IMR-90 (cell line): ENCODE measurements at regions not wholly inside any gene's neighbourhood (a gene's known extent, or its start where the extent isn't known, plus 50 kb on each side); places are given as distances from the start of the nearest gene placed in this dataset.

Source experiments
- ATAC-seq: fragments of 200-7000 bp; cut with Tn5 transposase; 2 replicates; pipeline ENCODE4 v1.9.1; 2020; ENCODE audit warnings: low read depth, mild to moderate bottlenecking, moderate library complexity
- BruUV-seq: library from RNA; stranded (reverse); fragments of 400-500 nt; replicated peaks from 2 replicates; lab custom pipeline; 2021; lab: Mats Ljungman, UMichigan
- CTCF ChIA-PET: fragments of 300-600 bp; formaldehyde crosslinking; extraction: SDS; loops from one replicate; lab custom pipeline; 2021; ENCODE audit warnings: antibody characterized with exemption; lab: Yijun Ruan, JAX
- POLR2A ChIA-PET: fragments of 300-600 bp; sonication (Branson Sonifier 250); formaldehyde crosslinking; loops from one replicate; lab custom pipeline; 2022; ENCODE audit warnings: antibody characterized with exemption; ENCODE audit not compliant: unreplicated experiment; lab: Charles Lee
- DNase-seq: peaks from one replicate; pipeline ENCODE4 v3.0.0; 2013
- H2AFZ ChIP-seq: replicated peaks from 2 replicates; pipeline ENCODE3; 2013; ENCODE audit warnings: low read length, mild to moderate bottlenecking; ENCODE audit not compliant: poor library complexity
- H2AK5ac ChIP-seq: 2 replicates; pipeline ENCODE4 v1.6.1; 2013; ENCODE audit warnings: low read depth, low read length, inconsistent platforms
- H2AK9ac ChIP-seq: replicated peaks from 2 replicates; pipeline ENCODE3; 2013; ENCODE audit warnings: mild to moderate bottlenecking, low read depth, low read length, moderate library complexity; ENCODE audit not compliant: poor library complexity
- H2BK120ac ChIP-seq: 2 replicates; pipeline ENCODE4 v1.6.1; 2013; ENCODE audit warnings: low read depth, low read length, inconsistent platforms
- H2BK15ac ChIP-seq: 3 replicates; pipeline ENCODE4 v1.6.1; 2013; ENCODE audit warnings: low read depth, low read length, inconsistent platforms
- H2BK20ac ChIP-seq: 2 replicates; pipeline ENCODE4 v1.6.1; 2013; ENCODE audit warnings: low read depth, mild to moderate bottlenecking, inconsistent platforms, low read length, moderate library complexity
- H2BK5ac ChIP-seq: 2 replicates; pipeline ENCODE4 v1.6.1; 2013; ENCODE audit warnings: mild to moderate bottlenecking, low read depth, low read length, inconsistent platforms; ENCODE audit not compliant: poor library complexity, severe bottlenecking
- H3K14ac ChIP-seq: replicated peaks from 2 replicates; pipeline ENCODE4 v1.6.1; 2013; ENCODE audit warnings: low read depth, low read length, inconsistent platforms
- H3K18ac ChIP-seq: 2 replicates; pipeline ENCODE4 v1.6.1; 2013; ENCODE audit warnings: low read depth, low read length, control low read depth
- H3K23ac ChIP-seq: 2 replicates; pipeline ENCODE4 v1.6.1; 2013; ENCODE audit warnings: low read depth, low read length, inconsistent platforms
- H3K27ac ChIP-seq: 2 replicates; pipeline ENCODE4 v1.5.1; 2013; ENCODE audit warnings: mild to moderate bottlenecking, control low read depth, low read length; ENCODE audit not compliant: insufficient read depth
- H3K27me3 ChIP-seq: 2 replicates; pipeline ENCODE4 v1.6.1; 2013; ENCODE audit warnings: low read length; ENCODE audit not compliant: control insufficient read depth, insufficient read depth
- H3K36me3 ChIP-seq: 2 replicates; pipeline ENCODE4 v1.6.1; 2013; ENCODE audit warnings: low read length, mixed read lengths; ENCODE audit not compliant: control insufficient read depth, insufficient read depth
- H3K4ac ChIP-seq: 2 replicates; pipeline ENCODE4 v1.6.1; 2013; ENCODE audit warnings: low read depth, low read length, inconsistent platforms
- H3K4me1 ChIP-seq: 2 replicates; pipeline ENCODE4 v1.6.1; 2013; ENCODE audit warnings: low read length, mixed read lengths; ENCODE audit not compliant: control insufficient read depth, insufficient read depth
- H3K4me2 ChIP-seq: 2 replicates; pipeline ENCODE4 v1.6.1; 2013; ENCODE audit warnings: low read depth, mild to moderate bottlenecking, control low read depth, low read length, moderate library complexity
- H3K4me3 ChIP-seq: 2 replicates; pipeline ENCODE4 v1.5.1; 2013; ENCODE audit warnings: low read depth, mild to moderate bottlenecking, control low read depth, low read length, moderate library complexity; ENCODE audit not compliant: insufficient read depth
- H3K56ac ChIP-seq: 2 replicates; pipeline ENCODE4 v1.6.1; 2013; ENCODE audit warnings: low read length, inconsistent platforms; ENCODE audit not compliant: insufficient read depth; ENCODE audit errors: extremely low read depth
- H3K79me1 ChIP-seq, 2 experiments: 2 replicates each; pipeline ENCODE4 v1.6.1; 2013; ENCODE audit warnings: low read length in 2 of 2, inconsistent platforms in 1 of 2, low read depth in 1 of 2
- H3K9ac ChIP-seq: 2 replicates; pipeline ENCODE4 v1.6.1; 2013; ENCODE audit warnings: low read depth, low read length, control low read depth
- H3K9me1 ChIP-seq: 2 replicates; pipeline ENCODE4 v1.6.1; 2013; ENCODE audit warnings: low read length, inconsistent platforms; ENCODE audit not compliant: insufficient read depth
- H3K9me3 ChIP-seq: 2 replicates; pipeline ENCODE4 v1.6.1; 2013; ENCODE audit warnings: low read length; ENCODE audit not compliant: control insufficient read depth, insufficient read depth
- H4K20me1 ChIP-seq: 2 replicates; pipeline ENCODE4 v1.6.1; 2013; ENCODE audit warnings: low read length, inconsistent platforms; ENCODE audit not compliant: insufficient read depth
- H4K5ac ChIP-seq: 2 replicates; pipeline ENCODE4 v1.6.1; 2013; ENCODE audit warnings: mild to moderate bottlenecking, low read depth, low read length, control low read depth
- H4K8ac ChIP-seq, 2 experiments: 2 replicates each; pipeline ENCODE4 v1.6.1; 2013; ENCODE audit warnings: low read depth in 2 of 2, low read length in 2 of 2, control low read depth in 1 of 2, inconsistent platforms in 1 of 2
- H4K91ac ChIP-seq: 2 replicates; pipeline ENCODE4 v1.6.1; 2013; ENCODE audit warnings: low read depth, low read length, inconsistent platforms; ENCODE audit not compliant: insufficient read depth
- BHLHE40 ChIP-seq: fragments of 150-350 bp; IDR thresholded peaks from 2 replicates; pipeline ENCODE4 v1.6.1; 2016; ENCODE audit warnings: mild to moderate bottlenecking, low read depth, low read length
- CEBPB ChIP-seq: IDR thresholded peaks from 2 replicates; pipeline ENCODE4 v1.6.1; 2012; ENCODE audit warnings: low read depth, low read length, improper control_type of control experiment
- CHD1 ChIP-seq: IDR thresholded peaks from 2 replicates; pipeline ENCODE4 v1.6.1; 2012; ENCODE audit warnings: low read depth, low read length, improper control_type of control experiment
- MAFK ChIP-seq: IDR thresholded peaks from 2 replicates; pipeline ENCODE4 v1.6.1; 2012; ENCODE audit warnings: low read depth, low read length, improper control_type of control experiment
- MXI1 ChIP-seq: IDR thresholded peaks from 2 replicates; pipeline ENCODE4 v1.6.1; 2012; ENCODE audit warnings: low read depth, mild to moderate bottlenecking, low read length, moderate library complexity, borderline replicate concordance
- NFE2L2 ChIP-seq: fragments of 150-350 bp; IDR thresholded peaks from 2 replicates; pipeline ENCODE4 v1.6.1; 2016; ENCODE audit warnings: low read depth, mild to moderate bottlenecking, low read length
- POLR2A ChIP-seq: IDR thresholded peaks from 2 replicates; pipeline ENCODE4 v1.6.1; 2012; ENCODE audit warnings: mild to moderate bottlenecking, low read depth, low read length
- WGBS, 2 experiments: methylation state at CpG; one replicate each; pipeline versions ENCODE4 v1.1.5 to v1.1.7; 2013; ENCODE audit warnings: missing lambda C conversion rate in 2 of 2; ENCODE audit not compliant: insufficient read length in 1 of 2; ENCODE audit errors: extremely low coverage in 2 of 2; 5-methylcytosine and 5-hydroxymethylcytosine counted together
- dilution Hi-C: fragments of 300-500 bp; cut with HindIII; formaldehyde crosslinking; loops from one replicate; pipeline ENCODE4 v1.14.3; 2018; ENCODE audit warnings: low sequenced_read_pairs; ENCODE audit not compliant: unreplicated experiment
- in situ Hi-C: fragments of 300-500 bp; cut with MboI; formaldehyde crosslinking; loops from 3 replicates; pipeline ENCODE4 v1.14.3; 2019; ENCODE audit warnings: low sequenced_read_pairs, inconsistent platforms, mixed read lengths
- intact Hi-C: fragments of 100-400 bp; cut with micrococcal nuclease; formaldehyde crosslinking; loops from 2 replicates; pipeline ENCODE4 v1.10.0; 2022
- TF ChIP-seq, protein P1 (sequence below): fragments of 150-350 bp; IDR thresholded peaks from 2 replicates; pipeline ENCODE4 v1.6.1; 2017; ENCODE audit warnings: mild to moderate bottlenecking, antibody characterized with exemption, low read length, low read depth
- TF ChIP-seq, protein P2 (sequence below): fragments of 150-350 bp; IDR thresholded peaks from 2 replicates; pipeline ENCODE4 v1.6.1; 2016; ENCODE audit warnings: low read depth, mild to moderate bottlenecking, low read length, moderate library complexity, borderline replicate concordance
- TF ChIP-seq, protein P3 (sequence below): conservative IDR thresholded peaks from 2 replicates; pipeline ENCODE4 v1.5.1; 2012; ENCODE audit warnings: mild to moderate bottlenecking, low read depth, low read length, improper control_type of control experiment

DNA sequence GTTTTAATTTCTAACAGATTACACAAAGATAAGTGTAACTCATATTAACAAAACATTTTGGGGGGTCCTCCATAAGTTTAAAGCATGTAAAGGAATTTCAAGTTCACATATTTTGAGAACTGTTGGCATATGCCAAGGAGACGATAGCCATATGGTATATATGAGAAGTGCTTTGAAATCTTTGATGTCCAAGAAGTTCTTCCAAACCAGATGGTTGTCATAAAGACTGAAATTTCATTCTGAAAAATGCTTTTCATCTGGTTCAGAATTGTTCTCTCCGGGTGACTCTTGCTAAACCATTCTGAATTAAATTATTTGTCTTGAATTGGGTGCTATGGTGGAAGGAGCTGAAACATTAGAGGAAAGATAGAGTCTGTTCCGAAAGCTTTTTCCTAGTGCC, 513.0 kb upstream of the AKR1E2 start:
- Histone ChIP-seq H3K4ac (no peak overlapping the region), H4K20me1 (no peaks in the 10 kb centered on the region), H4K8ac (no peak overlapping the region), H2AK5ac (no peak overlapping the region), H2BK5ac (no peak overlapping the region), H2BK20ac (no peak overlapping the region), H3K4me2 (no peak overlapping the region), H3K4me3 (no peak overlapping the region), H3K9ac (no peak overlapping the region), H2AK9ac (no peak overlapping the region), H3K27ac (no peak overlapping the region), H3K27me3 (no peaks in the 10 kb centered on the region), H2BK15ac (no peak overlapping the region), H3K9me1 (no peaks in the 10 kb centered on the region; the same call in 1 of the 2 replicates), H3K79me1 (no peaks in the 10 kb centered on the region), H4K5ac (no peak overlapping the region), H3K4me1 (no peaks in the 10 kb centered on the region), H3K36me3 (no peaks in the 10 kb centered on the region), H3K9me3 (no peaks in the 10 kb centered on the region), H3K56ac (no peak overlapping the region), H4K91ac (no peak overlapping the region), H2AFZ (no peak overlapping the region), H3K14ac (no peak overlapping the region), H2BK120ac (no peak overlapping the region), H3K18ac (no peak overlapping the region), H3K23ac (no peak overlapping the region)
- ATAC-seq, result no peak
- 25% methylated on average over 1 of the region's 3 CpGs; no CpG with 5 or more reads in 1 of the 2 experiments for WGBS, 2 experiments
- DNase-seq, result no peak
- TF ChIP-seq CHD1, result no peak
- TF ChIP-seq CEBPB, result no peak
- TF ChIP-seq POLR2A, result no peak
- no peak for TF ChIP-seq MXI1
- TF ChIP-seq MAFK, result no peak
- no peak for TF ChIP-seq NFE2L2
- TF ChIP-seq, protein P1, sequence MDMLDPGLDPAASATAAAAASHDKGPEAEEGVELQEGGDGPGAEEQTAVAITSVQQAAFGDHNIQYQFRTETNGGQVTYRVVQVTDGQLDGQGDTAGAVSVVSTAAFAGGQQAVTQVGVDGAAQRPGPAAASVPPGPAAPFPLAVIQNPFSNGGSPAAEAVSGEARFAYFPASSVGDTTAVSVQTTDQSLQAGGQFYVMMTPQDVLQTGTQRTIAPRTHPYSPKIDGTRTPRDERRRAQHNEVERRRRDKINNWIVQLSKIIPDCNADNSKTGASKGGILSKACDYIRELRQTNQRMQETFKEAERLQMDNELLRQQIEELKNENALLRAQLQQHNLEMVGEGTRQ, result no peak
- TF ChIP-seq, protein P2, sequence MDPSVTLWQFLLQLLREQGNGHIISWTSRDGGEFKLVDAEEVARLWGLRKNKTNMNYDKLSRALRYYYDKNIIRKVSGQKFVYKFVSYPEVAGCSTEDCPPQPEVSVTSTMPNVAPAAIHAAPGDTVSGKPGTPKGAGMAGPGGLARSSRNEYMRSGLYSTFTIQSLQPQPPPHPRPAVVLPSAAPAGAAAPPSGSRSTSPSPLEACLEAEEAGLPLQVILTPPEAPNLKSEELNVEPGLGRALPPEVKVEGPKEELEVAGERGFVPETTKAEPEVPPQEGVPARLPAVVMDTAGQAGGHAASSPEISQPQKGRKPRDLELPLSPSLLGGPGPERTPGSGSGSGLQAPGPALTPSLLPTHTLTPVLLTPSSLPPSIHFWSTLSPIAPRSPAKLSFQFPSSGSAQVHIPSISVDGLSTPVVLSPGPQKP, result no peak
- no peak for TF ChIP-seq BHLHE40
- TF ChIP-seq, protein P3, sequence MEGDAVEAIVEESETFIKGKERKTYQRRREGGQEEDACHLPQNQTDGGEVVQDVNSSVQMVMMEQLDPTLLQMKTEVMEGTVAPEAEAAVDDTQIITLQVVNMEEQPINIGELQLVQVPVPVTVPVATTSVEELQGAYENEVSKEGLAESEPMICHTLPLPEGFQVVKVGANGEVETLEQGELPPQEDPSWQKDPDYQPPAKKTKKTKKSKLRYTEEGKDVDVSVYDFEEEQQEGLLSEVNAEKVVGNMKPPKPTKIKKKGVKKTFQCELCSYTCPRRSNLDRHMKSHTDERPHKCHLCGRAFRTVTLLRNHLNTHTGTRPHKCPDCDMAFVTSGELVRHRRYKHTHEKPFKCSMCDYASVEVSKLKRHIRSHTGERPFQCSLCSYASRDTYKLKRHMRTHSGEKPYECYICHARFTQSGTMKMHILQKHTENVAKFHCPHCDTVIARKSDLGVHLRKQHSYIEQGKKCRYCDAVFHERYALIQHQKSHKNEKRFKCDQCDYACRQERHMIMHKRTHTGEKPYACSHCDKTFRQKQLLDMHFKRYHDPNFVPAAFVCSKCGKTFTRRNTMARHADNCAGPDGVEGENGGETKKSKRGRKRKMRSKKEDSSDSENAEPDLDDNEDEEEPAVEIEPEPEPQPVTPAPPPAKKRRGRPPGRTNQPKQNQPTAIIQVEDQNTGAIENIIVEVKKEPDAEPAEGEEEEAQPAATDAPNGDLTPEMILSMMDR, result no peak
- in situ Hi-C loops, result no loop called here
- intact Hi-C loops, result no loop called here
- BruUV-seq, result no TSS peak
- dilution Hi-C loops, result no loop called here
- ChIA-PET CTCF (no interaction called here), POLR2A (no interaction called here)
